Activated CD4-positive, CD25-positive, alpha-beta regulatory T cell treated with anti-CD3 and anti-CD28 coated beads, Interleukin-2, amount 50 U/mL, for 72 hours (primary cell): ENCODE measurements at regions not wholly inside any gene's neighbourhood (a gene's known extent, or its start where the extent isn't known, plus 50 kb on each side); places are given as distances from the start of the nearest gene placed in this dataset.
"Not testable (repeated sequence)": the region's sequence is repeated elsewhere in the genome, so short reads cannot be mapped to it uniquely, and the experiment has no call there.

Experiments
- DNase-seq: peaks from one replicate; pipeline ENCODE4 v3.0.0; 2021

- peak; percentile 5 for DNase-seq
Observed at GRCh38 chr18:79579807-79580497, 99.7 kb upstream of the CTDP1 start.

GRCh38 chr18:79580498-79581171 lies 99.0 kb upstream of the CTDP1 start:
- peak; percentile 19 for DNase-seq

GRCh38 chr18:79581406-79581805 lies 98.2 kb upstream of the CTDP1 start:
- DNase-seq = peak; percentile 22

- peak; percentile 16 for DNase-seq
Observed at GRCh38 chr18:79581911-79582310, 97.7 kb upstream of the CTDP1 start.

GRCh38 chr18:79582978-79583377 lies 96.6 kb upstream of the CTDP1 start:
- no peak for DNase-seq

GRCh38 chr18:79583426-79583825 lies 96.2 kb upstream of the CTDP1 start:
- no peak for DNase-seq

GRCh38 chr18:79583984-79584401 lies 95.6 kb upstream of the CTDP1 start:
- DNase-seq = no peak

GRCh38 chr18:79584491-79585394 lies 94.9 kb upstream of the CTDP1 start:
- no peak for DNase-seq

- DNase-seq = no peak
Observed at GRCh38 chr18:79585395-79586370, 93.9 kb upstream of the CTDP1 start.

- no peak for DNase-seq
Observed at GRCh38 chr18:79586436-79587225, 93.0 kb upstream of the CTDP1 start.

GRCh38 chr18:79587226-79587741 lies 92.3 kb upstream of the CTDP1 start:
- no peak for DNase-seq

- DNase-seq = no peak
Observed at GRCh38 chr18:79587779-79588635, 91.6 kb upstream of the CTDP1 start.

- DNase-seq = no peak
Observed at GRCh38 chr18:79588636-79589481, 90.7 kb upstream of the CTDP1 start.

GRCh38 chr18:79589601-79590091 lies 90.0 kb upstream of the CTDP1 start:
- no peak for DNase-seq

- DNase-seq = no peak
Observed at GRCh38 chr18:79590191-79591031, 89.2 kb upstream of the CTDP1 start.

GRCh38 chr18:79591032-79591308 lies 88.6 kb upstream of the CTDP1 start:
- no peak for DNase-seq

- DNase-seq = not testable (repeated sequence)
Observed at GRCh38 chr18:79592684-79593083, 86.9 kb upstream of the CTDP1 start.

- no peak for DNase-seq
Observed at GRCh38 chr18:79595876-79596374, 83.7 kb upstream of the CTDP1 start.
